ENCODE measurements at regions not wholly inside any gene's neighbourhood (a gene's known extent, or its start where the extent isn't known, plus 50 kb on each side); places are given as distances from the start of the nearest gene placed in this dataset.

GRCh38 chr6:149250951-149251350 lies 66.6 kb upstream of the TAB2 start:
- no peak for TF ChIP-seq CTCF (optimal IDR thresholded peaks at IDR 0.05 in 1 of 3, IDR thresholded peaks at IDR 0.05 in 1 of 3, conservative IDR thresholded peaks at IDR 0.05 in 1 of 3; ENCODE audit: extremely low read depth in 1 of 3, insufficient read depth in 2 of 3, low read length in 3 of 3)
- no peak for TF ChIP-seq EZH2 (IDR thresholded peaks at IDR 0.05; ENCODE audit: low read length)

Data from keratinocyte (primary cell).